ENCODE measurements at regions not wholly inside any gene's neighbourhood (a gene's known extent, or its start where the extent isn't known, plus 50 kb on each side); places are given as distances from the start of the nearest gene placed in this dataset.
"Not testable (repeated sequence)": the region's sequence is repeated elsewhere in the genome, so short reads cannot be mapped to it uniquely, and the experiment has no call there.

DNA sequence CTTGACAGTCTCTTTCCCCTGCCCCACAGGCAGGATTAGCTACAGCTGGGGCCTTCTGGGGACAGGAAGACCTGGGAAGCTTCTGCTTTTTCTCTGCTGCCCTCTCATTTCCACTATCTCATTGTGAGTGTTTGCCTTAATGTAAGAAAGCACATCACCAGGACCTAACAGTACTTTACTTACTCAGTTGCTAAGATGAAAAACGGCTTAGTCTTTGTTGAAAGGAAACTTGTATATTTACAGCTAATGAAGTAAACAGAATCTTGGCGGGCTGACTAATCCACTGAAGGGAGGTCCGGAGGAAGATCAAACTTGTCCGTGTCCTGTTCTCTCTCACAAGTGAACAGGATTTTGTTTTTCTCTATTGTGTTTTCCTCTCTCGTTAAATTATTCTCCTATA lies 128.6 kb downstream of the SOD2 start:
- no peak overlapping the region for H3K4me3 ChIP-seq (ENCODE audit: control insufficient read depth, low read depth, low read length)
- TF ChIP-seq, protein P1, sequence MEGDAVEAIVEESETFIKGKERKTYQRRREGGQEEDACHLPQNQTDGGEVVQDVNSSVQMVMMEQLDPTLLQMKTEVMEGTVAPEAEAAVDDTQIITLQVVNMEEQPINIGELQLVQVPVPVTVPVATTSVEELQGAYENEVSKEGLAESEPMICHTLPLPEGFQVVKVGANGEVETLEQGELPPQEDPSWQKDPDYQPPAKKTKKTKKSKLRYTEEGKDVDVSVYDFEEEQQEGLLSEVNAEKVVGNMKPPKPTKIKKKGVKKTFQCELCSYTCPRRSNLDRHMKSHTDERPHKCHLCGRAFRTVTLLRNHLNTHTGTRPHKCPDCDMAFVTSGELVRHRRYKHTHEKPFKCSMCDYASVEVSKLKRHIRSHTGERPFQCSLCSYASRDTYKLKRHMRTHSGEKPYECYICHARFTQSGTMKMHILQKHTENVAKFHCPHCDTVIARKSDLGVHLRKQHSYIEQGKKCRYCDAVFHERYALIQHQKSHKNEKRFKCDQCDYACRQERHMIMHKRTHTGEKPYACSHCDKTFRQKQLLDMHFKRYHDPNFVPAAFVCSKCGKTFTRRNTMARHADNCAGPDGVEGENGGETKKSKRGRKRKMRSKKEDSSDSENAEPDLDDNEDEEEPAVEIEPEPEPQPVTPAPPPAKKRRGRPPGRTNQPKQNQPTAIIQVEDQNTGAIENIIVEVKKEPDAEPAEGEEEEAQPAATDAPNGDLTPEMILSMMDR (conservative IDR thresholded peaks at IDR 0.05; ENCODE audit: control insufficient read depth, insufficient read depth, low read depth, low read length): no peak
- DNase-seq (ENCODE audit: low read depth): no peak

DNA sequence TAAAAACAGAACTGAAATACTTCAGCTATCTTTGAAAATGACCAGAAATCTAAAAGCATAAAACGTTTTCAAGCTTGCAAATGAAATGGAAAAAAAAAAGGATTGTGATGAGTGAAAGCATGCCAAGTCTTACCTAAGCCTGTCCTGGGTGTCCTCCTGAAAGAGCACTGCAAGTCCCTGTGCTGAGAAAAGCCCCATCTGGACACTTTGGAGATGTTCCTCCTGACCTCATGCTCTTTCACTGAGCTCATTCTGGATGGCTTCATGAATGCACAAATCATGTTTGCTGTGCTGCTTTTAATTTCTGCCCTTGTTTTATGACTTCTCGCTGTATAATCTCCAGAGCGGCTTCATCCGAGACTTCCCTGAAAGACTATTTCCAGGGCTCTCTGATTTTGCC lies 136.0 kb downstream of the SOD2 start:
- TF ChIP-seq, protein P1 (conservative IDR thresholded peaks at IDR 0.05; ENCODE audit: control insufficient read depth, insufficient read depth, low read depth, low read length): no peak

DNA sequence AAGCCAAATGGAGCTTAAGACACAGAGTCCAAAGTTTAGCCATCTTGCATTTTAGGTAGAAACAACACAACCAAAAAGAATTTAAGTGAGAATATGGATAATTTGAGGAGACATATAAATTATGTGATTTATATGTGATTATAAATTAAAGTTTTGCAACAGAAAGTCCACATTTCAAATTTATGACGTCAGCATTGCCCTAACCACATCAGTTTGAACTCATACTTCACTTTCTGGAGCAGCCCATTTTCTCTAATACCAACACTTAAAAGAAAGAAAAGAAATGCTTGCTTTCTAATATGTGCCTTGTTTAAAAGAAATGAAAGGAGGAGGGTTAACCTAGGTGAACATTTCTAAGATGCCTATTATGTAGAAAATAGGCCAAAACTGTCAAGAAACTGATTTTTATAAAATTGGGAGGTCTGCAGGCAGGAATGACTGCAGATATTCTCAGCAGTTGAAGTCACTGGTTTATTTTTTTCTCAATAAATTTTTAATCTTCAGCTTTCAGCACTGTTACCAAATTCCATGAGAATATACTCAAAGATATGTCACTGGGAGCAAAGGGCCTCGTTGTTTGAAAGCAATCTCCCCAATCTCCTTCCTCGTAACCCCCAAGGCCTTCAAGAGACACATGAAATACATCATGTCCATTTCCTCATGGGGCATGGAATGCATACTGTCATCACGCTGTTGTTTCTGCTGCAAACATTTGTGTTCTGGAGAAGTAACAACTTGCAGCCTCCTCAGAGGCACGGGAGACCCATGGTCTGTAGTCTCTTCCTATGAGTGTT lies 137.8 kb downstream of the SOD2 start:
- TF ChIP-seq, protein P1 (conservative IDR thresholded peaks at IDR 0.05; ENCODE audit: control insufficient read depth, insufficient read depth, low read depth, low read length): no peak
- no peak for DNase-seq (ENCODE audit: low read depth)
- no peak overlapping the region for H3K4me3 ChIP-seq (ENCODE audit: control insufficient read depth, low read depth, low read length)

More for the DNA sequence above, 136.0 kb downstream of the SOD2 start:
- H3K4me3 ChIP-seq (ENCODE audit: control insufficient read depth, low read depth, low read length): no peak overlapping the region
- no peak for DNase-seq (ENCODE audit: low read depth)

DNA sequence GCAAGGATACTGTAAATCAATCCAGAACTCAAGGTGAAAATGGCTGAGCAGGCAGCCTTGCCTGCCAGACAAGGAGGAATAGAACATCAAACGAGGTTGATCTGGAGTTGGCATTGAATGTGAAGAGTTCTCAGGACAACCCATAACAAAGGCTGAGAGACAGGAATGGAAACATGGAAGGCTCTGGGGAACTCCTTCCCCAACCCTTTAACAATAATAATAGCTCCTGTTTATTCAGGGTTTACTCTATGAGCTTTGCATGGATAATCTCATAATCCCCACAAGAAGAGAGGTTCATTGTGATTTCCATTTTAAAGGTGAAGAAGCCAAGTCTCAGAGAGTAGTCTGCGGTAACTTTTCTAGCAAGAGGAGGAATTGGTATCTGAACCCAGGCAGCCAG lies 151.7 kb downstream of the SOD2 start:
- no peak for DNase-seq (ENCODE audit: low read depth)
- no peak overlapping the region for H3K4me3 ChIP-seq (ENCODE audit: control insufficient read depth, low read depth, low read length)
- TF ChIP-seq, protein P1 (conservative IDR thresholded peaks at IDR 0.05; ENCODE audit: control insufficient read depth, insufficient read depth, low read depth, low read length): no peak

DNA sequence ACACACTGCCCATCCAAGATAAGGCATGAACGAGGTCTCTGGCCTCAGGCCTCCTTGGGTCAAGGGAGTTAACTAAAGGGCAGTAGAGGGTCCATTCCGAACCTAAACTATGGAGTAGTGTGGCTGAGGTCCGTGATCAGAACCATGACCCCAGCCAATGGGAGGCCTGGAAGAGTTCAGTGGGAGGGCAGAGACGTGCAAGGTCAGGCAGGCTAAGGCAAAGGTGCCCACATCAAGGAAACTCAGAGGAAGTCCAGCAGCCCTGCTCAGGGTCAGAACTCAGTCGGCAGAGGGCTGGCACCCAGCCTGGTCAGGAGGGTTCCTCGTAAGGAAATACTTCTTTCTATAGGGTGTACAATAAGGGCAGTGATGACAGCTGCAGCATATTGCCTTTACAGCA lies 152.2 kb downstream of the SOD2 start:
- TF ChIP-seq, protein P1 (conservative IDR thresholded peaks at IDR 0.05; ENCODE audit: control insufficient read depth, insufficient read depth, low read depth, low read length): no peak
- no peak overlapping the region for H3K4me3 ChIP-seq (ENCODE audit: control insufficient read depth, low read depth, low read length)
- no peak for DNase-seq (ENCODE audit: low read depth)

DNA sequence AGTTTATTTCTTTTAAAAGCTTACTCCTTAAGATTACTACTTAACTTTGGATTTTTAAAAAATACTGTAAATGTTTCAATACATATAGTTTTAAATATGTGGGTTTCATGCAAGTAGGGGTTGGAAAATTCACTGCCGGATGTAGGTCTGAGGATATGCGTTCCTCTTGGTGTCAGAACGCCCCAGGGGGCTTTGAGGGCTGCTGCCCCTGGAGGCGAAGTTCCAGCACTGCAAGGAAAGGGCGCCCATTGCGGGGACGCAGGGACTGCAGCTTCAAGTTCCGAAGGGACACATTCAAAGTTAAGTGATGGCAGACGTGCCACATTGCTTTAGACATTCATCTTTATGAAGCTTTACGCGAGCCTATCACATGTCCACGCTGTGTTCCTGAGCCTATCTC lies 152.9 kb downstream of the SOD2 start:
- TF ChIP-seq, protein P1 (conservative IDR thresholded peaks at IDR 0.05; ENCODE audit: control insufficient read depth, insufficient read depth, low read depth, low read length): no peak
- H3K4me3 ChIP-seq (ENCODE audit: control insufficient read depth, low read depth, low read length): no peak overlapping the region
- DNase-seq (ENCODE audit: low read depth): no peak

DNA sequence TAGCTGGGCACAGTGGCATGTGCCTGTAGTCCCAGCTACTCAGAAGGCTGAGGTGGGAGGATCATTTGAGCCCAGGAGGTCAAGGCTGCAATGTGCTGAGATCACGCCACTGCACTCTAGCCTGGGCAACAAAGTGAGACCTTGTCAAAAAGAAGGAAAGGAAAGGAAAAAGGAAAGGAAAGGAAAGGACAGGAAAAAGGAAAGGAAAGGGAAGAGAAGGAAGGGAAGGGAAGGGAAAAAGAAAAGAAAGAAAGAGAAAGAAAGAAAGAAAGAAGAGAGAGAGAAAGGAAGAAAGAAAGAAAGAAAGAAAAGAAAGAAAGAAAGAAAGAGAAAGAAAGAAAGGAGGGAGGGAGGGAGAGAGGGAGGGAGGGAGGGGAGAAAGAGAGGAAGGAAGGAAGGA lies 155.0 kb downstream of the SOD2 start:
- DNase-seq (ENCODE audit: low read depth); H3K4me3 ChIP-seq (ENCODE audit: control insufficient read depth, low read depth, low read length): not testable (repeated sequence)

Data from fibroblast of mammary gland (primary cell).